Keratinocyte (primary cell): ENCODE measurements at regions not wholly inside any gene's neighbourhood (a gene's known extent, or its start where the extent isn't known, plus 50 kb on each side); places are given as distances from the start of the nearest gene placed in this dataset.

Experiments
- EZH2 ChIP-seq: IDR thresholded peaks from one replicate; pipeline ENCODE4 v1.6.1; 2012; ENCODE audit warnings: inconsistent platforms, mild to moderate bottlenecking, low read length, moderate library complexity
- TF ChIP-seq, protein P1 (sequence below), 3 experiments: IDR thresholded peaks in 1 of 3; conservative IDR thresholded peaks in 1 of 3; optimal IDR thresholded peaks in 1 of 3; 2 replicates in 2 of 3; 3 replicates in 1 of 3; pipeline versions ENCODE3 to v1.5.1; 2011; ENCODE audit warnings: low read length in 3 of 3, mild to moderate bottlenecking in 3 of 3, moderate library complexity in 2 of 3, control low read depth in 1 of 3, inconsistent platforms in 1 of 3; ENCODE audit not compliant: insufficient read depth in 2 of 3; ENCODE audit errors: extremely low read depth in 1 of 3

DNA sequence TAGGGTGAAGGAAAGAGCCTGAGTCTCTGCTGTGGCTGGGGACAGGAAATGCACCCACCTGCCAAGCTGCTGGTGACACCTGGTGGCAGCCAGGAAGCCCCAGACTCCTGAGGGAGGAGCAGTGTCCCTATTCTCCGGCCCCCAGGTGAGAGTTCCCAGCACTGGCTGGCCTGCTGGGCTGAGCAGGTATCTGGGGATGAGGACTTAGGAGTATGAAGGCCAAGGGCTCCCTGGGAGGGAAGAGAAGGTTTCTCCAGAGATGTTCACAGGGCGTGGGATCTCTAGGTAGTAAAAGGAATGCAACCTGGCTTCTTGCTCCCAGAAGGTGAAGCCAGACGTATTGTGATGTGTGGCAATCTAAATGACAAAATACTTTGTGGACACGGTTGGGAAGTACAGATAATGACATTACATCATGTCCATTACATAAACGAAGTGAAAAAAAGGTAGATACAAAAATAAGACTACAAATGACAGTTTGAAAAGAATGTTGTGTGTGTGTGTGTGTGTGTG is 75.8 kb upstream of the SLC1A4 start:
- TF ChIP-seq, protein P1, sequence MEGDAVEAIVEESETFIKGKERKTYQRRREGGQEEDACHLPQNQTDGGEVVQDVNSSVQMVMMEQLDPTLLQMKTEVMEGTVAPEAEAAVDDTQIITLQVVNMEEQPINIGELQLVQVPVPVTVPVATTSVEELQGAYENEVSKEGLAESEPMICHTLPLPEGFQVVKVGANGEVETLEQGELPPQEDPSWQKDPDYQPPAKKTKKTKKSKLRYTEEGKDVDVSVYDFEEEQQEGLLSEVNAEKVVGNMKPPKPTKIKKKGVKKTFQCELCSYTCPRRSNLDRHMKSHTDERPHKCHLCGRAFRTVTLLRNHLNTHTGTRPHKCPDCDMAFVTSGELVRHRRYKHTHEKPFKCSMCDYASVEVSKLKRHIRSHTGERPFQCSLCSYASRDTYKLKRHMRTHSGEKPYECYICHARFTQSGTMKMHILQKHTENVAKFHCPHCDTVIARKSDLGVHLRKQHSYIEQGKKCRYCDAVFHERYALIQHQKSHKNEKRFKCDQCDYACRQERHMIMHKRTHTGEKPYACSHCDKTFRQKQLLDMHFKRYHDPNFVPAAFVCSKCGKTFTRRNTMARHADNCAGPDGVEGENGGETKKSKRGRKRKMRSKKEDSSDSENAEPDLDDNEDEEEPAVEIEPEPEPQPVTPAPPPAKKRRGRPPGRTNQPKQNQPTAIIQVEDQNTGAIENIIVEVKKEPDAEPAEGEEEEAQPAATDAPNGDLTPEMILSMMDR (optimal IDR thresholded peaks at IDR 0.05 in 1 of 3, IDR thresholded peaks at IDR 0.05 in 1 of 3, conservative IDR thresholded peaks at IDR 0.05 in 1 of 3; ENCODE audit: extremely low read depth in 1 of 3, insufficient read depth in 2 of 3, low read length in 3 of 3): peak; percentile 16 to 56 (median 19)
- TF ChIP-seq EZH2: no peak
